SK-N-MC (cell line): ENCODE measurements at regions not wholly inside any gene's neighbourhood (a gene's known extent, or its start where the extent isn't known, plus 50 kb on each side); places are given as distances from the start of the nearest gene placed in this dataset.
"Not testable (repeated sequence)": the region's sequence is repeated elsewhere in the genome, so short reads cannot be mapped to it uniquely, and the experiment has no call there.

Experiments used
- DNase-seq: peaks from one replicate; pipeline ENCODE4 v3.0.0-alpha.2; 2011; ENCODE audit warnings: low read depth, low spot score
- H3K27ac ChIP-seq: fragments of 200-600 bp; sonication (generic); 2 replicates; pipeline ENCODE4 v1.5.1; 2016; ENCODE audit warnings: mixed run types
- H3K36me3 ChIP-seq: fragments of 200-600 bp; sonication (generic); 2 replicates; pipeline ENCODE4 v1.6.1; 2017; ENCODE audit warnings: antibody characterized with exemption, low read length, mixed read lengths; ENCODE audit not compliant: insufficient read depth
- H3K4me3 ChIP-seq: fragments of 200-600 bp; sonication (generic); 2 replicates; pipeline ENCODE4 v1.5.1; 2016
- H3K9ac ChIP-seq: fragments of 200-600 bp; sonication (generic); 2 replicates; pipeline ENCODE4 v1.8.0; 2017; ENCODE audit warnings: mixed run types, mixed read lengths; ENCODE audit not compliant: insufficient read length
- H3K9me3 ChIP-seq: fragments of 200-600 bp; sonication (generic); 2 replicates; pipeline ENCODE4 v1.6.1; 2017; ENCODE audit warnings: low read depth, mild to moderate bottlenecking, antibody characterized with exemption, low read length, moderate library complexity, mixed read lengths
- EZH2 ChIP-seq: fragments of 200-600 bp; sonication (generic); IDR thresholded peaks from one replicate; pipeline ENCODE4 v1.6.1; 2017; ENCODE audit warnings: antibody characterized with exemption
- FOXP2 ChIP-seq: optimal IDR thresholded peaks from 2 replicates; pipeline ENCODE3; 2011; ENCODE audit warnings: mild to moderate bottlenecking, moderate library complexity; ENCODE audit not compliant: insufficient read depth; ENCODE audit errors: extremely low read length, control extremely low read depth
- POLR2AphosphoS5 ChIP-seq: IDR thresholded peaks from 2 replicates; pipeline ENCODE4 v1.6.1; 2012; ENCODE audit warnings: mild to moderate bottlenecking, low read depth, low read length, borderline replicate concordance

- H3K27ac ChIP-seq, H3K9ac ChIP-seq, H3K4me3 ChIP-seq, H3K9me3 ChIP-seq, DNase-seq, H3K36me3 ChIP-seq: not testable (repeated sequence)
These were observed 75.4 kb upstream of the LPCAT1 start for GRCh38 chr5:1598950-1599737.

GRCh38 chr5:1597093-1597473, 73.3 kb upstream of the LPCAT1 start:
- not testable (repeated sequence) for DNase-seq, H3K9me3 ChIP-seq, H3K9ac ChIP-seq, H3K36me3 ChIP-seq, H3K27ac ChIP-seq
- H3K4me3 ChIP-seq: peak overlapping the region; percentile 49; the same call in 1 of the 2 replicates

GRCh38 chr5:1596462-1597092, 72.8 kb upstream of the LPCAT1 start:
- H3K4me3 ChIP-seq: peak overlapping the region; percentile 49; the same call in 1 of the 2 replicates
- not testable (repeated sequence) for H3K27ac ChIP-seq

GRCh38 chr5:1594357-1595106, 70.8 kb upstream of the LPCAT1 start:
- DNase-seq: no peak
- H3K9me3 ChIP-seq: no peaks in the 10 kb centered on the region
- no peaks in the 10 kb centered on the region for H3K36me3 ChIP-seq
- TF ChIP-seq EZH2 (no peak), POLR2AphosphoS5 (peak; percentile 53; the same call in 1 of the 2 replicates)
- H3K4me3 ChIP-seq: peak overlapping the region; percentile 73
- peak overlapping the region; percentile 55 for H3K9ac ChIP-seq
- no peak overlapping the region for H3K27ac ChIP-seq

More at GRCh38 chr5:1596462-1597092, 72.8 kb upstream of the LPCAT1 start:
- not testable (repeated sequence) for DNase-seq, H3K36me3 ChIP-seq, H3K9ac ChIP-seq, H3K9me3 ChIP-seq

- H3K9me3 ChIP-seq: no peaks in the 10 kb centered on the region
- H3K27ac ChIP-seq: no peak overlapping the region
- DNase-seq: no peak
- peak overlapping the region; percentile 47 for H3K9ac ChIP-seq
- TF ChIP-seq EZH2 (no peak), POLR2AphosphoS5 (no peak), FOXP2 (no peak)
- peak overlapping the region; percentile 73 for H3K4me3 ChIP-seq
- no peaks in the 10 kb centered on the region; the same call in 1 of the 2 replicates for H3K36me3 ChIP-seq
These were observed 70.2 kb upstream of the LPCAT1 start for GRCh38 chr5:1593903-1594356.

GRCh38 chr5:1588071-1588694, 64.4 kb upstream of the LPCAT1 start:
- not testable (repeated sequence) for H3K4me3 ChIP-seq, DNase-seq, H3K9me3 ChIP-seq, H3K36me3 ChIP-seq, H3K9ac ChIP-seq, H3K27ac ChIP-seq

- not testable (repeated sequence) for H3K4me3 ChIP-seq, H3K36me3 ChIP-seq, H3K9ac ChIP-seq, H3K9me3 ChIP-seq, H3K27ac ChIP-seq, DNase-seq
These were observed 59.5 kb upstream of the LPCAT1 start for GRCh38 chr5:1583081-1583875.

- H3K27ac ChIP-seq, H3K9me3 ChIP-seq, H3K4me3 ChIP-seq, H3K36me3 ChIP-seq, H3K9ac ChIP-seq, DNase-seq: not testable (repeated sequence)
These were observed 55.6 kb upstream of the LPCAT1 start for GRCh38 chr5:1579389-1579788.

GRCh38 chr5:1576851-1577250, 53.1 kb upstream of the LPCAT1 start:
- H3K9me3 ChIP-seq, DNase-seq, H3K4me3 ChIP-seq, H3K9ac ChIP-seq, H3K36me3 ChIP-seq, H3K27ac ChIP-seq: not testable (repeated sequence)

DNA sequence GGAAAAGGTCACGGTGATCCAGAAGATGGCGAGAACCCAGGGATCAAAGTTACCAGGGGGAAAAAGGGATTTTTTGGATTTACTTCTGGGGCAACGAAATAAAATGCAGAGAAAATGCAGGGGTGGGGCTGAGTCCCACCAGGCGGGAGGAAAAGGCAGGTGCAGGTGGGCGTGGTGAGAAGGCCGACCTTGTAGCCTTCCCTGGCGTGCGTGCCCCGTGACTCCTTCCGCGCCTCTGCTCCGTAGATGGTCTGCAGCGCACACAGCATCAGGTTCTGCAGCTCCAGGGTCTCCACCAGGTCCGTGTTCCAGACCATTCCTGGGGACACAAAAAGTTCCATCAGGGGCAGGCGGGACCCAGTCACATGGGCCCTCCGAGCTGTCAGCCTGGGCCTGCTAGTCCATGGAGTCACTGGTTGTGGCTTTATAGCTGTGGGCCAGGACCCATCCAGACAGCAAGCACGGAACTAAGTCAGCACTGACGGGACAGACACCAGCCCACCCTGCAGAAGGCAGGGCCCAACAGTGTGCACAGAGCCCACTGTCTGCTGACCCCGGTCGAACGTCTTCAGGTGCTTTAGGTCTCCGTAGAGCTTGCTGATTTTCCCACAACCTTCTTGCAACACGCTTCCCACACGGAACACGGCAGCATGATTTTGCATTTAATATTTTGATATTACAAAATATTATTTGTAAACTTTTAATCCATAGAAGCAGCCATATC, 52.4 kb upstream of the LPCAT1 start:
- DNase-seq, H3K27ac ChIP-seq, H3K9ac ChIP-seq, H3K9me3 ChIP-seq, H3K36me3 ChIP-seq, H3K4me3 ChIP-seq: not testable (repeated sequence)

DNA sequence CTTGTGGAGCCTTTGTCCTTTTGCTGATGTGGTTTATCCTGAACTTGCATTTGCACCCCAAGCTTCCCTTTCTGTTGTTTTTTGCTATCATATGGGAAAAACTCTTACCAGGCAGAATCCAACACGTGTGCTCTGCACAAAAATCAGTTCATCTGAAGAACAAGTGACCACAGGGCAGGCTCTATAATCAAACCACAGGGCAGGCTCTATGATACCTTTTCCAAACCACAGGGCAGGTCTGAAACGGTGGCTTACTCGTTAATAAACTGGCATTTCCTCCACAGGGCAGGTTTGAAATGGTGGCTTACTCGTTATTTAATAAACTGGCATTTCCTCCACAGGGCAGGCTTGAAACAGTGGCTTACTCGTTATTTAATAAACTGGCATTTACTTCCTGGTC, 51.7 kb upstream of the LPCAT1 start:
- not testable (repeated sequence) for H3K9me3 ChIP-seq, H3K27ac ChIP-seq, DNase-seq, H3K4me3 ChIP-seq, H3K36me3 ChIP-seq, H3K9ac ChIP-seq

- H3K27ac ChIP-seq, H3K36me3 ChIP-seq, DNase-seq, H3K9me3 ChIP-seq, H3K9ac ChIP-seq, H3K4me3 ChIP-seq: not testable (repeated sequence)
These were observed 50.2 kb upstream of the LPCAT1 start for GRCh38 chr5:1574023-1574318.
